ENCODE measurements at regions not wholly inside any gene's neighbourhood (a gene's known extent, or its start where the extent isn't known, plus 50 kb on each side); places are given as distances from the start of the nearest gene placed in this dataset.

DNA sequence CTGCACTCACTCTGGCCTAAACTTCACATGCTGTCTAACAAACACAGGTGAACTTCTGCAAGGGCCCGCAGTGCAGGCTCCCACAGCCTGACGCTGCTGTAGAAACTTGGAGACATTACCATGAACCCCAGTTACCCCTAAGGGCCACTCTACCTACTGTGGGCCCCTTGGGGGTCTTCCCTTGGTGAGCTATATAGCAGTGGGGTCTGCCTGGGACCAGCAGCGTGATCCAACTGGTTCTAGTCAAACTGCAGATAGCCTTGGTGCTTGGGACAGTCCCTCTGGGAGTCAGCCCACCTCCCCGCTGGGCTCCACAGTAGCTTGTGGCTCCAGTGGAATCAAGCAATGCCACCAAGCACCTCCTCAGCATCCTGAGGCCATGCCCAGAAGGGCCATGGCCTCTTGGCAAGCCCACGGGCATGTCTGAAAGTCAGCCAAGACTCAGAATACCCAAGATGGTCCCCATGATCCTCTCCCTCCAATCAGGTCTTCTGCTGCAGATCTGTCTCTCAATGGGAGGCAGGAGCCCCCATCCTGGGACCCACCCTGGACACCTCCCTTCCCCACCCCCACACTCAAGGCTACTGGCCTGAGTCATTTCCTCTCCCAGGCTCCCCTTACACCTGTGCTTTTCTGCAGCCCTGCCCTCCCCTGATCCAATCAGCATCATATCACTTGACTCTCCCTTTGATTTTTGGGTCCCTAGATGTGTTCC is 230.0 kb upstream of the IRX1 start:
- no peak for TF ChIP-seq EZH2 (IDR thresholded peaks at IDR 0.05; ENCODE audit: borderline replicate concordance, insufficient read depth, low read depth, low read length, poor library complexity, severe bottlenecking)
- TF ChIP-seq, protein P1, sequence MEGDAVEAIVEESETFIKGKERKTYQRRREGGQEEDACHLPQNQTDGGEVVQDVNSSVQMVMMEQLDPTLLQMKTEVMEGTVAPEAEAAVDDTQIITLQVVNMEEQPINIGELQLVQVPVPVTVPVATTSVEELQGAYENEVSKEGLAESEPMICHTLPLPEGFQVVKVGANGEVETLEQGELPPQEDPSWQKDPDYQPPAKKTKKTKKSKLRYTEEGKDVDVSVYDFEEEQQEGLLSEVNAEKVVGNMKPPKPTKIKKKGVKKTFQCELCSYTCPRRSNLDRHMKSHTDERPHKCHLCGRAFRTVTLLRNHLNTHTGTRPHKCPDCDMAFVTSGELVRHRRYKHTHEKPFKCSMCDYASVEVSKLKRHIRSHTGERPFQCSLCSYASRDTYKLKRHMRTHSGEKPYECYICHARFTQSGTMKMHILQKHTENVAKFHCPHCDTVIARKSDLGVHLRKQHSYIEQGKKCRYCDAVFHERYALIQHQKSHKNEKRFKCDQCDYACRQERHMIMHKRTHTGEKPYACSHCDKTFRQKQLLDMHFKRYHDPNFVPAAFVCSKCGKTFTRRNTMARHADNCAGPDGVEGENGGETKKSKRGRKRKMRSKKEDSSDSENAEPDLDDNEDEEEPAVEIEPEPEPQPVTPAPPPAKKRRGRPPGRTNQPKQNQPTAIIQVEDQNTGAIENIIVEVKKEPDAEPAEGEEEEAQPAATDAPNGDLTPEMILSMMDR (IDR thresholded peaks at IDR 0.05) = no peak
